ENCODE measurements at regions not wholly inside any gene's neighbourhood (a gene's known extent, or its start where the extent isn't known, plus 50 kb on each side); places are given as distances from the start of the nearest gene placed in this dataset.

GRCh38 chr14:86310148-86310547, 780.2 kb downstream of the FLRT2 start:
- no peak for DNase-seq (ENCODE audit: low read depth, low spot score)
- FAIRE-seq: no peak
- no peak overlapping the region for H3K27ac ChIP-seq (ENCODE audit: insufficient read depth, low read depth, low read length)
- no TSS peak for BruUV-seq (replicated peaks)
- no peak overlapping the region for H2AFZ ChIP-seq (ENCODE audit: low read depth, low read length)
- no peaks in the 10 kb centered on the region for H3K79me2 ChIP-seq (ENCODE audit: control insufficient read depth, insufficient read depth, low read length)
- peaks cover 2% of the 10 kb centered on the region for H3K9me3 ChIP-seq (replicated peaks; ENCODE audit: control insufficient read depth, insufficient read depth, low read length)
- H3K9me1 ChIP-seq (replicated peaks; ENCODE audit: control insufficient read depth, extremely low read depth, insufficient read depth, low read length): no peaks in the 10 kb centered on the region
- CTCF ChIA-PET: no interaction called here
- no peaks in the 10 kb centered on the region for H3K4me1 ChIP-seq (ENCODE audit: control insufficient read depth, extremely low read depth, insufficient read depth, low read length)
- H3K4me2 ChIP-seq (ENCODE audit: insufficient read depth, low read length): no peak overlapping the region
- no peaks in the 10 kb centered on the region for H4K20me1 ChIP-seq (replicated peaks; ENCODE audit: control insufficient read depth, extremely low read depth, insufficient read depth, low read length)
- TF ChIP-seq MYC (IDR thresholded peaks at IDR 0.05; ENCODE audit: low read depth, low read length) (no peak), POLR2A (IDR thresholded peaks at IDR 0.05; ENCODE audit: low read depth, low read length) (no peak), GATA2 (IDR thresholded peaks at IDR 0.05; ENCODE audit: insufficient read depth, insufficient read length, low read depth, low read length) (no peak), FOS (IDR thresholded peaks at IDR 0.05; ENCODE audit: borderline replicate concordance, insufficient read depth, low read length) (no peak), POLR2AphosphoS5 (IDR thresholded peaks at IDR 0.05; ENCODE audit: insufficient read depth, low read depth, low read length) (no peak), MAX (IDR thresholded peaks at IDR 0.05; ENCODE audit: insufficient read depth, insufficient read length) (no peak), CTCF (IDR thresholded peaks at IDR 0.05; ENCODE audit: extremely low read depth in 1 of 2, insufficient read depth in 1 of 2, low read depth in 1 of 2, low read length in 2 of 2) (no peak), EZH2 (IDR thresholded peaks at IDR 0.05; ENCODE audit: borderline replicate concordance, low read depth, low read length, severe bottlenecking) (no peak), JUN (IDR thresholded peaks at IDR 0.05; ENCODE audit: borderline replicate concordance, insufficient read depth, insufficient read length, low read depth) (no peak)
- H3K4me3 ChIP-seq (replicated peaks in 1 of 3; ENCODE audit: insufficient read depth in 1 of 3, low read depth in 1 of 3, low read length in 3 of 3): no peak overlapping the region
- no peak overlapping the region for H3K9ac ChIP-seq (replicated peaks; ENCODE audit: extremely low read depth, insufficient read depth, low read length)
- H3K27me3 ChIP-seq (ENCODE audit: control insufficient read depth in 2 of 2, insufficient read depth in 2 of 2, low read length in 2 of 2): no peaks in the 10 kb centered on the region
- intact Hi-C loops (cut with micrococcal nuclease) (no loop called here), dilution Hi-C loops (cut with MboI; ENCODE audit: extremely low pct_ligation_motif_present, low sequenced_read_pairs) (no loop called here)
- no peaks in the 10 kb centered on the region for H3K36me3 ChIP-seq (ENCODE audit: control insufficient read depth in 2 of 2, extremely low read depth in 1 of 2, insufficient read depth in 2 of 2, low read length in 2 of 2)
- POLR2A ChIA-PET: no interaction called here
